A549 (cell line): ENCODE measurements at regions not wholly inside any gene's neighbourhood (a gene's known extent, or its start where the extent isn't known, plus 50 kb on each side); places are given as distances from the start of the nearest gene placed in this dataset.
"Not testable (repeated sequence)": the region's sequence is repeated elsewhere in the genome, so short reads cannot be mapped to it uniquely, and the experiment has no call there.

Source experiments
- ATAC-seq, 2 experiments: fragments of 200-7000 bp in 1 of 2; fragments of >200 bp in 1 of 2; cut with Nextera tagmentation in 1 of 2; cut with Tn5 transposase in 1 of 2; 3 replicates each; pipeline versions ENCODE4 v1.8.0 to v1.9.1; 2018 to 2020; ENCODE audit warnings: mild to moderate bottlenecking in 1 of 2, moderate library complexity in 1 of 2
- CTCF ChIA-PET: fragments of 300-600 bp; sonication (Branson Sonifier 250); formaldehyde crosslinking; extraction: SDS; loops from one replicate; lab custom pipeline; 2021; ENCODE audit warnings: antibody characterized with exemption, inconsistent platforms; lab: Yijun Ruan, JAX
- POLR2A ChIA-PET: fragments of 350-600 bp; formaldehyde crosslinking; extraction: SDS; loops from one replicate; lab custom pipeline; 2021; ENCODE audit warnings: antibody characterized with exemption, inconsistent platforms; lab: Yijun Ruan, JAX
- DNase-seq, 2 experiments: peaks; one replicate each; pipeline versions ENCODE4 v3.0.0 to v3.0.0-alpha.2; 2011 to 2016; ENCODE audit warnings: low read depth in 1 of 2, low spot score in 1 of 2
- FAIRE-seq: peaks from 2 replicates; lab custom pipeline; 2011; peaks lifted over from hg19 to GRCh38; lab: Jason Lieb, UNC
- H3K27ac ChIP-seq, 2 experiments: fragments of >200 bp; sonication (Bioruptor Twin); formaldehyde crosslinking; 3 replicates each; pipeline ENCODE4 v1.5.1; 2016 to 2017
- H3K4me1 ChIP-seq: fragments of >200 bp; sonication (Bioruptor Twin); formaldehyde crosslinking; 3 replicates; pipeline ENCODE4 v1.6.1; 2016
- H3K4me2 ChIP-seq: fragments of >200 bp; sonication (Bioruptor Twin); formaldehyde crosslinking; 3 replicates; pipeline ENCODE4 v1.6.1; 2016
- H3K4me3 ChIP-seq: fragments of >200 bp; sonication (Bioruptor Twin); formaldehyde crosslinking; 3 replicates; pipeline ENCODE4 v1.5.1; 2016
- H3K9me3 ChIP-seq: fragments of >200 bp; sonication (Bioruptor Twin); formaldehyde crosslinking; 3 replicates; pipeline ENCODE4 v1.6.1; 2016
- ATOH8 ChIP-seq: fragments of 250-450 bp; sonication (Bioruptor Pico); IDR thresholded peaks from 2 replicates; pipeline ENCODE4 v1.5.0; 2020; ENCODE audit warnings: low read depth, mild to moderate bottlenecking, moderate library complexity
- CEBPB ChIP-seq, 2 experiments: fragments of >200 bp in 1 of 2; sonication (Bioruptor Twin) in 1 of 2; formaldehyde crosslinking in 1 of 2; IDR thresholded peaks; 2 replicates each; pipeline ENCODE4 v1.6.1; 2012 to 2016
- CHD2 ChIP-seq: fragments of 150-350 bp; IDR thresholded peaks from 2 replicates; pipeline ENCODE4 v1.6.1; 2014; ENCODE audit warnings: low read length; ENCODE audit not compliant: partially characterized antibody
- FOXS1 ChIP-seq: fragments of 250-450 bp; sonication (Bioruptor Pico); IDR thresholded peaks from 2 replicates; pipeline ENCODE4 v1.5.0; 2020; ENCODE audit warnings: mild to moderate bottlenecking, moderate library complexity
- HES2 ChIP-seq: fragments of >200 bp; sonication (Bioruptor Twin); formaldehyde crosslinking; IDR thresholded peaks from 2 replicates; pipeline ENCODE4 v1.6.1; 2016
- HEYL ChIP-seq: fragments of 250-450 bp; sonication (Bioruptor Pico); IDR thresholded peaks from 2 replicates; pipeline ENCODE4 v1.8.0; 2021; ENCODE audit warnings: mild to moderate bottlenecking, moderate library complexity
- HOXB13 ChIP-seq: fragments of 250-450 bp; sonication (Bioruptor Pico); IDR thresholded peaks from 2 replicates; pipeline ENCODE4 v1.5.0; 2020; ENCODE audit warnings: low read depth, mild to moderate bottlenecking, moderate library complexity
- HOXB5 ChIP-seq: fragments of 250-450 bp; sonication (Bioruptor Pico); IDR thresholded peaks from 2 replicates; pipeline ENCODE4 v1.5.0; 2020; ENCODE audit warnings: mild to moderate bottlenecking, moderate library complexity
- JUN ChIP-seq, 2 experiments: fragments of >200 bp; sonication (Bioruptor Twin); formaldehyde crosslinking; IDR thresholded peaks; 2 replicates in 1 of 2; 3 replicates in 1 of 2; pipeline ENCODE4 v1.6.1; 2016 to 2017
- JUNB ChIP-seq: fragments of >200 bp; sonication (Bioruptor Twin); formaldehyde crosslinking; IDR thresholded peaks from 2 replicates; pipeline ENCODE4 v1.6.1; 2016
- KDM1A ChIP-seq: fragments of 200-600 bp; sonication (generic); IDR thresholded peaks from 2 replicates; pipeline ENCODE4 v1.6.1; 2016; ENCODE audit warnings: low read depth, mild to moderate bottlenecking
- MAFK ChIP-seq: fragments of 450-650 bp; IDR thresholded peaks from 2 replicates; pipeline ENCODE4 v1.6.1; 2014; ENCODE audit not compliant: partially characterized antibody
- MAX ChIP-seq: IDR thresholded peaks from 2 replicates; pipeline ENCODE4 v1.6.1; 2012
- NPAS2 ChIP-seq: fragments of 250-450 bp; sonication (Bioruptor Pico); IDR thresholded peaks from 2 replicates; pipeline ENCODE4 v1.8.0; 2022; ENCODE audit warnings: mild to moderate bottlenecking, moderate library complexity, borderline replicate concordance
- PBX3 ChIP-seq: IDR thresholded peaks from 2 replicates; pipeline ENCODE4 v1.6.1; 2012
- PHF8 ChIP-seq: fragments of 200-600 bp; sonication (generic); IDR thresholded peaks from 2 replicates; pipeline ENCODE4 v1.6.1; 2016; ENCODE audit warnings: low read depth, mild to moderate bottlenecking, antibody characterized with exemption, moderate library complexity, borderline replicate concordance
- RAD21 ChIP-seq, 2 experiments: fragments of >200 bp in 1 of 2; sonication (Bioruptor Twin) in 1 of 2; formaldehyde crosslinking in 1 of 2; IDR thresholded peaks in 1 of 2; conservative IDR thresholded peaks in 1 of 2; 2 replicates in 1 of 2; 3 replicates in 1 of 2; pipeline ENCODE4 v1.6.1; 2012 to 2018; ENCODE audit warnings: inconsistent platforms in 1 of 2
- RARB ChIP-seq: fragments of 250-450 bp; sonication (Bioruptor Pico); IDR thresholded peaks from 2 replicates; pipeline ENCODE4 v1.8.0; 2021; ENCODE audit warnings: mild to moderate bottlenecking, moderate library complexity
- REST ChIP-seq: fragments of 200-600 bp; sonication (generic); IDR thresholded peaks from 2 replicates; pipeline ENCODE4 v1.6.1; 2016; ENCODE audit warnings: antibody characterized with exemption, mild to moderate bottlenecking, moderate library complexity
- SMC3 ChIP-seq: fragments of >200 bp; sonication (Bioruptor Twin); formaldehyde crosslinking; IDR thresholded peaks from 3 replicates; pipeline ENCODE4 v1.6.1; 2018; ENCODE audit warnings: inconsistent platforms
- SREBF2 ChIP-seq: fragments of 450-650 bp; IDR thresholded peaks from 2 replicates; pipeline ENCODE4 v1.6.1; 2014; ENCODE audit warnings: mild to moderate bottlenecking, moderate library complexity
- ZC3H11A ChIP-seq: fragments of 450-650 bp; IDR thresholded peaks from 2 replicates; pipeline ENCODE4 v1.6.1; 2014; ENCODE audit warnings: antibody characterized with exemption, mild to moderate bottlenecking
- WGBS: methylation state at CpG from one replicate; pipeline ENCODE4 v1.1.6; 2017; ENCODE audit errors: missing lambda C conversion rate; 5-methylcytosine and 5-hydroxymethylcytosine counted together

GRCh38 chr5:99589424-99589823, 660.6 kb upstream of the CHD1 start:
- DNase-seq, result no peak
- Histone ChIP-seq H3K4me3 (no peak overlapping the region), H3K4me1 (no peaks in the 10 kb centered on the region), H3K27ac (no peak overlapping the region), H3K4me2 (no peak overlapping the region), H3K9me3 (no peaks in the 10 kb centered on the region)
- ATAC-seq, result no peak
- ChIA-PET CTCF (no interaction called here), POLR2A (no interaction called here)
- TF ChIP-seq HES2 (no peak), SMC3 (no peak), HOXB13 (CRISPR knock-in tag) (no peak), JUN (IDR thresholded peaks at IDR 0.05) (no peak), SREBF2 (no peak), CHD2 (no peak), FOXS1 (CRISPR knock-in tag) (no peak), PHF8 (no peak), HOXB5 (CRISPR knock-in tag) (no peak), PBX3 (no peak), NPAS2 (CRISPR knock-in tag) (no peak)
- no peak for FAIRE-seq
- WGBS, result 28% methylated on average over 1 of the region's 1 CpG

- H3K27ac ChIP-seq, result no peak overlapping the region
- POLR2A ChIA-PET, result no interaction called here
- H3K9me3 ChIP-seq, result no peaks in the 10 kb centered on the region
- WGBS, result 0% methylated on average over 1 of the region's 1 CpG
- no peak overlapping the region for H3K4me3 ChIP-seq
- ATAC-seq (no peak), FAIRE-seq (no peak), DNase-seq (no peak)
- H3K4me2 ChIP-seq, result no peak overlapping the region
- H3K4me1 ChIP-seq, result no peaks in the 10 kb centered on the region
- TF ChIP-seq MAFK, result no peak
- no peak for TF ChIP-seq SMC3
- CTCF ChIA-PET, result no interaction called here
Measured at GRCh38 chr5:99587983-99588382, 659.2 kb upstream of the CHD1 start.

GRCh38 chr5:99586878-99587277, 658.1 kb upstream of the CHD1 start:
- DNase-seq (no peak), FAIRE-seq (no peak), ATAC-seq (no peak)
- TF ChIP-seq CHD2 (no peak), HEYL (CRISPR knock-in tag) (no peak), MAX (no peak), ATOH8 (CRISPR knock-in tag) (no peak), RARB (CRISPR knock-in tag) (no peak), REST (no peak), KDM1A (no peak), SMC3 (no peak), CEBPB (IDR thresholded peaks at IDR 0.05) (no peak), JUNB (no peak), RAD21 (conservative IDR thresholded peaks at IDR 0.05 in 1 of 2, IDR thresholded peaks at IDR 0.05 in 1 of 2) (no peak), ZC3H11A (no peak)
- Histone ChIP-seq H3K9me3 (no peaks in the 10 kb centered on the region), H3K4me2 (no peak overlapping the region), H3K4me1 (no peaks in the 10 kb centered on the region), H3K4me3 (no peak overlapping the region), H3K27ac (no peak overlapping the region)
- CTCF ChIA-PET, result no interaction called here
- POLR2A ChIA-PET, result no interaction called here

- ATAC-seq, H3K4me1 ChIP-seq, H3K4me2 ChIP-seq, FAIRE-seq, H3K4me3 ChIP-seq, DNase-seq, POLR2A ChIA-PET, H3K9me3 ChIP-seq, CTCF ChIA-PET, H3K27ac ChIP-seq: not testable (repeated sequence)
- 29% methylated on average over 3 of the region's 3 CpGs for WGBS
Measured at GRCh38 chr5:99581204-99581603, 652.4 kb upstream of the CHD1 start.

GRCh38 chr5:99562937-99563627, 634.3 kb upstream of the CHD1 start:
- DNase-seq, H3K27ac ChIP-seq, ATAC-seq, CTCF ChIA-PET, FAIRE-seq, H3K9me3 ChIP-seq, H3K4me3 ChIP-seq, H3K4me1 ChIP-seq, POLR2A ChIA-PET: not testable (repeated sequence)
- WGBS, result 17% methylated on average over 12 of the region's 15 CpGs
- H3K4me2 ChIP-seq, result peak overlapping the region; percentile 19; the same call in 1 of the 3 replicates
